ENCODE measurements at regions not wholly inside any gene's neighbourhood (a gene's known extent, or its start where the extent isn't known, plus 50 kb on each side); places are given as distances from the start of the nearest gene placed in this dataset.

DNA sequence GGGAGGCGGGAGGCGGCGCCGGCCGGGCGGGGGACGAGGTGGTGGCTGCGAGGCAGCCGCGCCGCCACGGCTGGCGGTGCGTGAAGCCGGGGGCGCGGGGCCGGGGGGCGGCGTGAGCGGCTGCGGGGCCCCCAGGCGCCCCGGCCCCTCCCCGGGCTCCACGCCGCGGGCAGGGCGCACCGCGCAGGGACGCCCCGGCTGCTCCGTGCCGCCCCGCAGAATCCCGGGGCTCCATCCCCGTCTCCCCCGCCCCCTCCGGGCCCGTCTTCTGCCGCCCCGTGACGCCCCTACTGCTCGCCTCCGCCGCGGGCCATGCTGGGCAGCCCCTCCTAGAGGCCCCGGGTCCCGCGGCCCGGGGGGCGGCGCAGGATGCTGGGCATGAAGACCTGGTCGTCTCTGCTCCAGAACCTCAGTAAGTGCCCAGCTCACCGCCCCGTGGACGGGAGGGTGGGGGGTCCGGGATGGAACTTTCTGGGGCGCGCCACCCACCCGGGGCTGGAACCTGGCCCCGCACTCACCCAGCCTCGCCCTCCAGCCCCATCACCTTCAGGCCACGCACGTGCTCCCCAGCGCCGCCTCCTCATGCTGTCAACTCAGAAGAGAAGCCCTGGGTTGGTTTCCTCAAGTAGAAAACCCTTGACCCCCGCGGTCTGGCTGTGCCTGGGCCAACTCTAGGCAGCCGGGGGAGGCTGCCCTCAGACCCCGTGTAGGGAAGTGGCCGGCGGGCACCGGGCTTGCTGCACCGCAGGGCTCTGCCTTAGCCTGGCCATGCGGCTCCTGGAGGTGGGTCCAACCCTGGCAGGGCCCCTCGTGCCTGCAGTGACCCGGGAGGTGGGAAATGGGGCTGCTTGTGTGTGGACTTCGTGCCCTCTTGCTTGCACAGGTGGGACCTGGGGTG, 150.2 kb upstream of the GSE1 start:
- no peak overlapping the region for H3K4me2 ChIP-seq (ENCODE audit: low read length)
- H3K79me2 ChIP-seq (ENCODE audit: control insufficient read depth, low read length), result no peaks in the 10 kb centered on the region
- no peaks in the 10 kb centered on the region for H3K9me2 ChIP-seq (replicated peaks; ENCODE audit: control insufficient read depth, low read length)
- H3K27me3 ChIP-seq (ENCODE audit: control insufficient read depth, low read length), result peaks cover 31% of the 10 kb centered on the region
- no peak overlapping the region for H3K27ac ChIP-seq (ENCODE audit: low read depth, low read length)
- H3K4me3 ChIP-seq (ENCODE audit: low read length), result no peak overlapping the region
- H3K36me3 ChIP-seq (ENCODE audit: control insufficient read depth, low read length), result no peaks in the 10 kb centered on the region
- no peaks in the 10 kb centered on the region for H4K20me1 ChIP-seq (ENCODE audit: control insufficient read depth, insufficient read depth, low read depth, low read length)
- TF ChIP-seq CTCF (IDR thresholded peaks at IDR 0.05; ENCODE audit: low read depth, low read length, poor library complexity, severe bottlenecking), result no peak
- no peak for TF ChIP-seq EZH2phosphoT487 (IDR thresholded peaks at IDR 0.05; ENCODE audit: borderline replicate concordance, low read length)
- H3K4me1 ChIP-seq (ENCODE audit: control insufficient read depth, low read length), result no peaks in the 10 kb centered on the region
- no peaks in the 10 kb centered on the region for H3K9me3 ChIP-seq (ENCODE audit: control insufficient read depth, insufficient read depth, low read length)
- H3F3A ChIP-seq (ENCODE audit: control insufficient read depth, insufficient read depth), result no peaks in the 10 kb centered on the region

- Histone ChIP-seq H3K27me3 (ENCODE audit: control insufficient read depth, low read length) (peaks cover 31% of the 10 kb centered on the region), H3K4me3 (ENCODE audit: low read length) (no peak overlapping the region), H3F3A (ENCODE audit: control insufficient read depth, insufficient read depth) (no peaks in the 10 kb centered on the region), H3K27ac (ENCODE audit: low read depth, low read length) (no peak overlapping the region), H4K20me1 (ENCODE audit: control insufficient read depth, insufficient read depth, low read depth, low read length) (no peaks in the 10 kb centered on the region), H3K9me2 (replicated peaks; ENCODE audit: control insufficient read depth, low read length) (no peaks in the 10 kb centered on the region), H3K79me2 (ENCODE audit: control insufficient read depth, low read length) (no peaks in the 10 kb centered on the region), H3K9me3 (ENCODE audit: control insufficient read depth, insufficient read depth, low read length) (no peaks in the 10 kb centered on the region), H3K4me1 (ENCODE audit: control insufficient read depth, low read length) (no peaks in the 10 kb centered on the region), H3K36me3 (ENCODE audit: control insufficient read depth, low read length) (no peaks in the 10 kb centered on the region), H3K4me2 (ENCODE audit: low read length) (no peak overlapping the region)
- TF ChIP-seq EZH2phosphoT487 (IDR thresholded peaks at IDR 0.05; ENCODE audit: borderline replicate concordance, low read length), result no peak
- TF ChIP-seq CTCF (IDR thresholded peaks at IDR 0.05; ENCODE audit: low read depth, low read length, poor library complexity, severe bottlenecking), result no peak
Observed at GRCh38 chr16:85463672-85464382, 149.3 kb upstream of the GSE1 start.

DNA sequence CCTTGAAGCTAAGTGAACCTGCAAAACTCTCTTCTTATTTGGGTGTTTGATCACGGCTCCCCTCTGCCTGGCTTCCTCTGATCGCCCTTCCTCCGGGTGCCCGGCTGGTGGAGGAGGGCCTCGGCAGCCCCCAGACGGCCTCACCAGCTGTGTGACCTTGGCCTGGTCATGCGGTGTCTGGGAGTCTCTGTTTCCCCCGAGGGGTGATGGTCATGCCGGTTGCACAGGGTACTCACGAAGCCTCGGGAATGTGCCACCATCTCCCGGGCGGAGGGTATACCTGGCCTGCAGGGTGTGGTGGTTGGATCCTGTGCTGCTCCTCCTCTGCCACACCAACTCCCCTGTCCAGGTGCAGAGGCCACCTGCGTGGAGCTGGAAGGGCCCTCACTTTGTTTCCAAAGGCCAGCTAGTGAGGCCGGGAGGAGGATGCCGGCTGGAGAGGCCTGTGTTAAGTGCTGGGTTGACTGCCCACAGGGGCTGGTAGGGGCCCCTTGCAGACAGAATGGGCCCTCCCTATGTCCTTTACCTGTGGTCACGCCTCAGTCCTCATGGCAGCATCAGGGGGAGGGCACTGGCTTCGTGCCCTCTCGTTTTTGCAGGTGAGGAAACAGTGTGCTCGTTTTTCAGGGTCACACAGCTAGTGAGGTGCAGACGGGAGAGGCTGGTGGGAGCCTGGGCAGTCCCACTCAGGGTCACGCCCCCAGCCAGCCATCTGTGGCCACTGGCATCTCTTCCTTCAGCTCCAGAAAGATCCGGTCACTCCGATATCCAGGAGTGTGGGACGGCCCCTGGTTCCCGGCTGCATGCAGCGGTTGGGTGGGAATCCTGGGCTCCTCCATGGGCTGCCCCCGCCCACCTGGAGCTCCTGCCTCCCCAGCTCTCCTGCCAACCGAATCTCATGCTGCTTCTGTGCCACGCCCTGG, 148.5 kb upstream of the GSE1 start:
- TF ChIP-seq CTCF (IDR thresholded peaks at IDR 0.05; ENCODE audit: low read depth, low read length, poor library complexity, severe bottlenecking), result no peak
- TF ChIP-seq EZH2phosphoT487 (IDR thresholded peaks at IDR 0.05; ENCODE audit: borderline replicate concordance, low read length), result no peak
- Histone ChIP-seq H3K4me2 (ENCODE audit: low read length) (no peak overlapping the region), H3K9me2 (replicated peaks; ENCODE audit: control insufficient read depth, low read length) (no peaks in the 10 kb centered on the region), H3K9me3 (ENCODE audit: control insufficient read depth, insufficient read depth, low read length) (no peaks in the 10 kb centered on the region), H3K36me3 (ENCODE audit: control insufficient read depth, low read length) (no peaks in the 10 kb centered on the region), H4K20me1 (ENCODE audit: control insufficient read depth, insufficient read depth, low read depth, low read length) (no peaks in the 10 kb centered on the region), H3K27me3 (ENCODE audit: control insufficient read depth, low read length) (peaks cover 31% of the 10 kb centered on the region), H3K27ac (ENCODE audit: low read depth, low read length) (no peak overlapping the region), H3K79me2 (ENCODE audit: control insufficient read depth, low read length) (no peaks in the 10 kb centered on the region), H3K4me1 (ENCODE audit: control insufficient read depth, low read length) (no peaks in the 10 kb centered on the region), H3F3A (ENCODE audit: control insufficient read depth, insufficient read depth) (no peaks in the 10 kb centered on the region), H3K4me3 (ENCODE audit: low read length) (no peak overlapping the region)
